ENCODE measurements at regions not wholly inside any gene's neighbourhood (a gene's known extent, or its start where the extent isn't known, plus 50 kb on each side); places are given as distances from the start of the nearest gene placed in this dataset.

GRCh38 chr15:37249249-37249648 lies 148.9 kb upstream of the MEIS2 start:
- Histone ChIP-seq H3K4me3 (replicated peaks; ENCODE audit: insufficient read depth, low read length) (no peak overlapping the region), H3K27me3 (ENCODE audit: insufficient read depth, poor library complexity, severe bottlenecking) (no peaks in the 10 kb centered on the region), H3K27ac (replicated peaks) (no peak overlapping the region)
- no peak for TF ChIP-seq GABPA (IDR thresholded peaks at IDR 0.05; ENCODE audit: low read depth)
- no peak for TF ChIP-seq POLR2AphosphoS5 (IDR thresholded peaks at IDR 0.05; ENCODE audit: low read depth)
- TF ChIP-seq CTCF (IDR thresholded peaks at IDR 0.05; ENCODE audit: insufficient read depth, low read length) = no peak
- no peak for TF ChIP-seq SPI1 (IDR thresholded peaks at IDR 0.05; ENCODE audit: borderline replicate concordance, low read depth)
- no peak for TF ChIP-seq REST (IDR thresholded peaks at IDR 0.05; ENCODE audit: insufficient replicate concordance, low read depth)
- DNase-seq (ENCODE audit: low read depth in 1 of 2, low spot score in 1 of 2) = no peak

GRCh38 chr15:37252530-37252929 lies 152.2 kb upstream of the MEIS2 start:
- no peak for DNase-seq (ENCODE audit: low read depth in 1 of 2, low spot score in 1 of 2)

GRCh38 chr15:37253877-37254276 lies 153.5 kb upstream of the MEIS2 start:
- H3K4me3 ChIP-seq (replicated peaks; ENCODE audit: insufficient read depth, low read length) = no peak overlapping the region
- no peak overlapping the region for H3K27ac ChIP-seq (replicated peaks)
- no peak for DNase-seq (ENCODE audit: low read depth in 1 of 2, low spot score in 1 of 2)
- no peaks in the 10 kb centered on the region for H3K27me3 ChIP-seq (ENCODE audit: insufficient read depth, poor library complexity, severe bottlenecking)
- TF ChIP-seq POLR2AphosphoS5 (IDR thresholded peaks at IDR 0.05; ENCODE audit: low read depth) (no peak), GABPA (IDR thresholded peaks at IDR 0.05; ENCODE audit: low read depth) (no peak), CTCF (IDR thresholded peaks at IDR 0.05; ENCODE audit: insufficient read depth, low read length) (no peak), SPI1 (IDR thresholded peaks at IDR 0.05; ENCODE audit: borderline replicate concordance, low read depth) (no peak), REST (IDR thresholded peaks at IDR 0.05; ENCODE audit: insufficient replicate concordance, low read depth) (no peak)

More at GRCh38 chr15:37252530-37252929, 152.2 kb upstream of the MEIS2 start:
- Histone ChIP-seq H3K27me3 (ENCODE audit: insufficient read depth, poor library complexity, severe bottlenecking) (no peaks in the 10 kb centered on the region), H3K27ac (replicated peaks) (no peak overlapping the region), H3K4me3 (replicated peaks; ENCODE audit: insufficient read depth, low read length) (no peak overlapping the region)
- no peak for TF ChIP-seq POLR2AphosphoS5 (IDR thresholded peaks at IDR 0.05; ENCODE audit: low read depth)
- no peak for TF ChIP-seq REST (IDR thresholded peaks at IDR 0.05; ENCODE audit: insufficient replicate concordance, low read depth)
- TF ChIP-seq SPI1 (IDR thresholded peaks at IDR 0.05; ENCODE audit: borderline replicate concordance, low read depth) = no peak
- no peak for TF ChIP-seq CTCF (IDR thresholded peaks at IDR 0.05; ENCODE audit: insufficient read depth, low read length)
- TF ChIP-seq GABPA (IDR thresholded peaks at IDR 0.05; ENCODE audit: low read depth) = no peak

Data from HL-60 (cell line).